ENCODE measurements at regions not wholly inside any gene's neighbourhood (a gene's known extent, or its start where the extent isn't known, plus 50 kb on each side); places are given as distances from the start of the nearest gene placed in this dataset.

DNA sequence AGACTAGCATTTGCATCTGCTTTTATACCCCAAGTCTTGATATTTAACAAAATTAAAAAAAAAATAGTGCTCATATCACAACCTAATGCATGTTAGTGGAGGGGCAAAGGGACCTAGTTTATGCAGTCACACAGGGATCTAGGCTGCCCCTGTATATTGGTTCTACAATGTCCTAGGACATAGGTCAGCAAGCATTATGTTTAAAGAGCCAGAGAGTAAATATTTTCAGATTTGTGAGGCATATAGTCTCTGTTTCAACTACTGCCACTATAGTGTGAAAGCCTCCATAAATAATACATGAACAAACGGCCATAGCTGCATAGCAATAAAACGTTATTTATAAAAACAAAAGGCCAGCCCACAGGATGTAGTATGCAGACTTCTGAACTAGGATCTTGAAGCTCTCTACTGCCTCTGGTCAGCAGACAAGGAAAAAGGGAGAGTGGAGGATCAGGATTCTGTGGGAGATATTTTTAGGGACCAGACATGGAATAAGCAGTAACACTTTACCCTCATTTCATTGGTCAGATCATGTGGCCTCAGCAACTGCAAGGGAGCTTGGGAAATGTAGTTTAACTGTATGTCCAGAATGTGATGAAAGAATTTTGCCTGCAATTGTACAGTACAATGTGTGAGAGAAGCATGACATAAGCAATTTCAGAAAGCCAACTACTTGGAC, 414.2 kb upstream of the SPTLC3 start:
- H3K27me3 ChIP-seq, result no peaks in the 10 kb centered on the region
- H3K27ac ChIP-seq, result no peak overlapping the region
- no peaks in the 10 kb centered on the region for H3K9me3 ChIP-seq
- ATAC-seq (no peak), DNase-seq (no peak), FAIRE-seq (no peak)
- H3K4me1 ChIP-seq, result no peaks in the 10 kb centered on the region
- no peak overlapping the region for H3K4me3 ChIP-seq
- 24 to 26% methylated on average over 2 of the region's 2 CpGs for WGBS, 2 donors
- H3K36me3 ChIP-seq, result no peaks in the 10 kb centered on the region
- TF ChIP-seq, protein P1, sequence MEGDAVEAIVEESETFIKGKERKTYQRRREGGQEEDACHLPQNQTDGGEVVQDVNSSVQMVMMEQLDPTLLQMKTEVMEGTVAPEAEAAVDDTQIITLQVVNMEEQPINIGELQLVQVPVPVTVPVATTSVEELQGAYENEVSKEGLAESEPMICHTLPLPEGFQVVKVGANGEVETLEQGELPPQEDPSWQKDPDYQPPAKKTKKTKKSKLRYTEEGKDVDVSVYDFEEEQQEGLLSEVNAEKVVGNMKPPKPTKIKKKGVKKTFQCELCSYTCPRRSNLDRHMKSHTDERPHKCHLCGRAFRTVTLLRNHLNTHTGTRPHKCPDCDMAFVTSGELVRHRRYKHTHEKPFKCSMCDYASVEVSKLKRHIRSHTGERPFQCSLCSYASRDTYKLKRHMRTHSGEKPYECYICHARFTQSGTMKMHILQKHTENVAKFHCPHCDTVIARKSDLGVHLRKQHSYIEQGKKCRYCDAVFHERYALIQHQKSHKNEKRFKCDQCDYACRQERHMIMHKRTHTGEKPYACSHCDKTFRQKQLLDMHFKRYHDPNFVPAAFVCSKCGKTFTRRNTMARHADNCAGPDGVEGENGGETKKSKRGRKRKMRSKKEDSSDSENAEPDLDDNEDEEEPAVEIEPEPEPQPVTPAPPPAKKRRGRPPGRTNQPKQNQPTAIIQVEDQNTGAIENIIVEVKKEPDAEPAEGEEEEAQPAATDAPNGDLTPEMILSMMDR (IDR thresholded peaks at IDR 0.05), result no peak
- intact Hi-C loops (cut with DNase I), result no loop called here

DNA sequence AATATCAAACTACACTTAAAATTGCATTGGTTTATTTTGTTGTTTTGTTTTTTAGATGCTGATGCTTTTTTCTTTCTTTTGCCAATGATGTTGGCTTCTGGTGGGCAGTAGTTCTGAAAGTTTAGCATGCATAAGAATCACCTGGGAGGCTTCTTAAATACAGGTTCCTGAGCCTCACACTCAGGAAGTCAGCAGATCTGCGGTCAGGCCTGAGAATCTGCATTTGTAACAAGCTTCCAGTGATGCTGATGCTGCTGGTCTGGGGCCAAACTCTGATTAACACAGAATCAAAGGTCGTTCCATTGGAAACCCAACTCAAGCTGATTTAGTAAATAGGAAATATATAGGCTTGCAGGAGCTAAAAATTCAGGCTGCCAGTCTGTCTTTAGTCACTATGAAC, 412.9 kb upstream of the SPTLC3 start:
- H3K36me3 ChIP-seq, result no peaks in the 10 kb centered on the region
- intact Hi-C loops (cut with DNase I), result no loop called here

DNA sequence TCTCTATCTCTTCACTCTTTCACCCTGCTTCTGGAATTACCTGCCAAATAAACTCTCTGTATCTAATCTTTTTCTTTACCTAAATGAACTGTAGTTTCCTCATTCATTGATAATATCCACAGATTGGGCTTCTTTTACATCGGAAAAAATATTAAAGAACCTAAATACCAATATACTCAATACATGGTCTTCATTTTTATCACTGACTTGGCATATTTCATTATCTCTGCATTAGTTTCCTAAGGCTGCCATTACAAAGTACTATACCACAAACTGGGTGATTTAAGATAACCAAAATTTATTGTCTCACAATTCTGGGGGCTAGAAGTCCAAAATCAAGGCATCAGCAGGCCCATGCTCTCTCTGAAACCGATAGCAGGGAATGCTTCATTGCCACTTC, 411.9 kb upstream of the SPTLC3 start:
- no peak overlapping the region for H3K4me3 ChIP-seq
- no peak overlapping the region for H3K27ac ChIP-seq
- 72 to 73% methylated on average over 2 of the region's 2 CpGs for WGBS, 2 donors
- no peaks in the 10 kb centered on the region for H3K4me1 ChIP-seq
- intact Hi-C loops (cut with DNase I), result no loop called here
- FAIRE-seq (no peak), DNase-seq (no peak), ATAC-seq (no peak)
- TF ChIP-seq, protein P1 (IDR thresholded peaks at IDR 0.05), result no peak
- H3K36me3 ChIP-seq, result no peaks in the 10 kb centered on the region
- H3K27me3 ChIP-seq, result no peaks in the 10 kb centered on the region
- no peaks in the 10 kb centered on the region for H3K9me3 ChIP-seq

More for the DNA sequence above, 412.9 kb upstream of the SPTLC3 start:
- H3K9me3 ChIP-seq, result no peaks in the 10 kb centered on the region
- FAIRE-seq (no peak), ATAC-seq (no peak), DNase-seq (no peak)
- no peaks in the 10 kb centered on the region for H3K4me1 ChIP-seq
- H3K27ac ChIP-seq, result no peak overlapping the region
- H3K27me3 ChIP-seq, result no peaks in the 10 kb centered on the region
- 76 to 88% methylated on average over 2 of the region's 2 CpGs for WGBS, 2 donors
- TF ChIP-seq, protein P1 (IDR thresholded peaks at IDR 0.05), result no peak
- H3K4me3 ChIP-seq, result no peak overlapping the region

DNA sequence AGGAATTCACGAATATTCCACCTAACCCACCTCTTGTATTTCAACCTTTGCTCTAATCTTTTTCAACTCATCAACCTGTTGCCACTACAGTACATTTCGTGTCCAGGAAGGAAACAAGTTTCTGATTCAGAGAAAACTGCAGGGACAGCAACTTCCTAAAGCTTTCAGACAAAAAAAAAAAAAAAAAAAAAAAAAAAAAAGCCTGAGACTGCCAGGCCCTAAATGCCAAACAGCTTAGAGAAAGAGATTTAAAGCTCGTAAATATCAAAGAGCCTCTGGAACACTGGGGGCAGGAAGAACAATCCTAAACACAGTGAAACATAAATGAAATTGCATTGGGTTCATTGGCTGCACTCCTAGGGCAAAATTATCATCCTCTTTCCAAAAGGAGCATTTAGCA, 411.2 kb upstream of the SPTLC3 start:
- WGBS, 2 donors, result 67 to 72% methylated on average over 3 of the region's 3 CpGs

DNA sequence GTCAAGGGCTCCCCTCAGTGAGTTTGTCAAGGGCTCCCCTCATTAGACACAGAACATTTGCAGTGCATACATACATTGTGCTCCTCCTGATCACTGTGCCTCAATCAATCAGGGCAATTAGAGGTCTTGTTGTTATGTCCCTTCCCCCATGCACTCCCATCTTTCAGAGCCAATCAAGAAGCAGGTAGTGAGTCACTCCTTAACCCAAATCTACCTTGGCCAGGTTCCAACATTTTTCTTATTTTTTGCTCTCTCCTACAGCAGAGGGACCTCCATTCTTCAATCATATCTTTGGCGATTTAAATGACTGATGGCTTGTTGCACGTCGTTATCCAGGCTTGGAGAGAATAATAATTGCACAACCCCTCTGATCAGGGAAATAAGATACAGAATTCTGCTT, 409.9 kb upstream of the SPTLC3 start:
- Histone ChIP-seq H3K4me3 (no peak overlapping the region), H3K36me3 (no peaks in the 10 kb centered on the region), H3K9me3 (no peaks in the 10 kb centered on the region), H3K27me3 (no peaks in the 10 kb centered on the region), H3K4me1 (no peaks in the 10 kb centered on the region), H3K27ac (no peak overlapping the region)
- DNase-seq, result no peak
- intact Hi-C loops (cut with DNase I), result no loop called here
- 11 to 14% methylated on average over 3 of the region's 3 CpGs for WGBS, 2 donors
- FAIRE-seq, result no peak
- TF ChIP-seq, protein P1 (IDR thresholded peaks at IDR 0.05), result no peak
- peak in 1 of 4 donors; percentile 53 for ATAC-seq

More for the DNA sequence above, 411.2 kb upstream of the SPTLC3 start:
- H3K4me3 ChIP-seq, result no peak overlapping the region
- H3K27me3 ChIP-seq, result no peaks in the 10 kb centered on the region
- H3K36me3 ChIP-seq, result no peaks in the 10 kb centered on the region
- no peaks in the 10 kb centered on the region for H3K4me1 ChIP-seq
- ATAC-seq (no peak), FAIRE-seq (no peak), DNase-seq (no peak)
- H3K9me3 ChIP-seq, result no peaks in the 10 kb centered on the region
- intact Hi-C loops (cut with DNase I), result no loop called here
- no peak overlapping the region for H3K27ac ChIP-seq
- TF ChIP-seq, protein P1 (IDR thresholded peaks at IDR 0.05), result no peak
